ENCODE measurements at regions not wholly inside any gene's neighbourhood (a gene's known extent, or its start where the extent isn't known, plus 50 kb on each side); places are given as distances from the start of the nearest gene placed in this dataset.

GRCh38 chr3:154730186-154730585 is 300.2 kb upstream of the GPR149 start:
- no peak for TF ChIP-seq CTCF (IDR thresholded peaks at IDR 0.05)
- no peak for TF ChIP-seq CEBPB (IDR thresholded peaks at IDR 0.05)
- no peak for TF ChIP-seq HMGXB4 (CRISPR knock-in tag; IDR thresholded peaks at IDR 0.05; ENCODE audit: borderline replicate concordance)
- TF ChIP-seq HEYL (CRISPR knock-in tag; IDR thresholded peaks at IDR 0.05) = no peak
- TF ChIP-seq SMC3 (IDR thresholded peaks at IDR 0.05) = no peak
- no peak for TF ChIP-seq ZSCAN20 (CRISPR knock-in tag; IDR thresholded peaks at IDR 0.05)

Measured in A549 (cell line).